ENCODE measurements at regions not wholly inside any gene's neighbourhood (a gene's known extent, or its start where the extent isn't known, plus 50 kb on each side); places are given as distances from the start of the nearest gene placed in this dataset.

DNA sequence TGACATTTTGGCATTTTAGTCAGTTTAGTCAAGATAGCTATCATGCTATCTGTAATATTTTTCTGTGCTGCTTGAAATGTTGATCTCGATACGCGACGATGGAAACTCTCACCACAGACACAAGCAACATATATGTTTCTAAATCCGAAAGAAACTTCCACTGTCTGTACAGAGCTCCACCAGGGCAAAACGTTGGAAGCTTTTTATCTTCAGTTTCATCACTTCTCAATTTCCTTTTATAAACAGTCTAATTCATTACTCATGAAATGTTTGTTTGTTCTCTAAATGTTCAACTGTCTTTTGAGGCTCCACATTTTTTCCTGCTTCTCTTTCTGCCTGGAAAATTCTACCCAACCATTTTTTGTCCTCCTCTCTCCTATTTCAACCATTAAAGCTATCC, 737.6 kb downstream of the SLC16A7 start:
- no peak overlapping the region for H3K4me3 Mint-ChIP-seq

DNA sequence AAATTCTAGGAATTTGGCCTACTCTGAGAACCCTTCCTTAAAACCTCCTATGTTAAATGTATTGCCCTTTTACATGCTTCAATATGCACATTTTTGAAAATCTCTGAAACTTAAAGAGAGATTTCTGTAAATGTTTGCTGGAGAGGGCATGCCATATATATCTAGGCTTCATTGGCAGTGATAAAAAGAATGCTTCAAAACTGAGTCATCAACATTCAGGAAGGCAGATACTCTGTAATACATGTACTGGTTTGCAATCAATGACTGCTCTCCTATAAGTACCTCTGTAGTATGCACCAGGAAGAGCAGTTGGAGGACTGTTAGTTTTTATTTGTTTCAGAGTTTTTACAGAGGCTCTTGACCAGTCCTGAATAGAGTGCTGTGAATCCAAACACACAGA, 739.9 kb downstream of the SLC16A7 start:
- TF ChIP-seq, protein P1, sequence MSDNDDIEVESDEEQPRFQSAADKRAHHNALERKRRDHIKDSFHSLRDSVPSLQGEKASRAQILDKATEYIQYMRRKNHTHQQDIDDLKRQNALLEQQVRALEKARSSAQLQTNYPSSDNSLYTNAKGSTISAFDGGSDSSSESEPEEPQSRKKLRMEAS (CRISPR knock-in tag; IDR thresholded peaks at IDR 0.05) = no peak
- TF ChIP-seq ZNF416 (CRISPR knock-in tag; IDR thresholded peaks at IDR 0.05) (no peak), JAZF1 (CRISPR knock-in tag; IDR thresholded peaks at IDR 0.05) (no peak), ESRRA (CRISPR knock-in tag; IDR thresholded peaks at IDR 0.05; ENCODE audit: borderline replicate concordance) (no peak), NR2C2 (CRISPR knock-in tag; IDR thresholded peaks at IDR 0.05) (no peak)
- TF ChIP-seq, protein P2, sequence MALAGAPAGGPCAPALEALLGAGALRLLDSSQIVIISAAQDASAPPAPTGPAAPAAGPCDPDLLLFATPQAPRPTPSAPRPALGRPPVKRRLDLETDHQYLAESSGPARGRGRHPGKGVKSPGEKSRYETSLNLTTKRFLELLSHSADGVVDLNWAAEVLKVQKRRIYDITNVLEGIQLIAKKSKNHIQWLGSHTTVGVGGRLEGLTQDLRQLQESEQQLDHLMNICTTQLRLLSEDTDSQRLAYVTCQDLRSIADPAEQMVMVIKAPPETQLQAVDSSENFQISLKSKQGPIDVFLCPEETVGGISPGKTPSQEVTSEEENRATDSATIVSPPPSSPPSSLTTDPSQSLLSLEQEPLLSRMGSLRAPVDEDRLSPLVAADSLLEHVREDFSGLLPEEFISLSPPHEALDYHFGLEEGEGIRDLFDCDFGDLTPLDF (CRISPR knock-in tag; IDR thresholded peaks at IDR 0.05) = no peak
- TF ChIP-seq, protein P3, sequence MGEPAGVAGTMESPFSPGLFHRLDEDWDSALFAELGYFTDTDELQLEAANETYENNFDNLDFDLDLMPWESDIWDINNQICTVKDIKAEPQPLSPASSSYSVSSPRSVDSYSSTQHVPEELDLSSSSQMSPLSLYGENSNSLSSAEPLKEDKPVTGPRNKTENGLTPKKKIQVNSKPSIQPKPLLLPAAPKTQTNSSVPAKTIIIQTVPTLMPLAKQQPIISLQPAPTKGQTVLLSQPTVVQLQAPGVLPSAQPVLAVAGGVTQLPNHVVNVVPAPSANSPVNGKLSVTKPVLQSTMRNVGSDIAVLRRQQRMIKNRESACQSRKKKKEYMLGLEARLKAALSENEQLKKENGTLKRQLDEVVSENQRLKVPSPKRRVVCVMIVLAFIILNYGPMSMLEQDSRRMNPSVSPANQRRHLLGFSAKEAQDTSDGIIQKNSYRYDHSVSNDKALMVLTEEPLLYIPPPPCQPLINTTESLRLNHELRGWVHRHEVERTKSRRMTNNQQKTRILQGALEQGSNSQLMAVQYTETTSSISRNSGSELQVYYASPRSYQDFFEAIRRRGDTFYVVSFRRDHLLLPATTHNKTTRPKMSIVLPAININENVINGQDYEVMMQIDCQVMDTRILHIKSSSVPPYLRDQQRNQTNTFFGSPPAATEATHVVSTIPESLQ (CRISPR knock-in tag; IDR thresholded peaks at IDR 0.05) = no peak
- Mint-ChIP-seq H3K36me3 (no peaks in the 10 kb centered on the region), H3K27ac (no peak overlapping the region), H3K4me1 (0 out of 2 replicates have a peak, but pooled peaks cover 2% of the 10 kb centered on the region), H3K27me3 (ENCODE audit: low read depth) (no peaks in the 10 kb centered on the region), H3K9me3 (no peaks in the 10 kb centered on the region), H3K4me3 (no peak overlapping the region)
- ChIA-PET POLR2A (no interaction called here), CTCF (no interaction called here)
- ATAC-seq (peak; percentile 44; the same call in 1 of the 2 replicates), DNase-seq (ENCODE audit: low spot score) (no peak)

More for the DNA sequence above, 737.6 kb downstream of the SLC16A7 start:
- TF ChIP-seq, protein P4, sequence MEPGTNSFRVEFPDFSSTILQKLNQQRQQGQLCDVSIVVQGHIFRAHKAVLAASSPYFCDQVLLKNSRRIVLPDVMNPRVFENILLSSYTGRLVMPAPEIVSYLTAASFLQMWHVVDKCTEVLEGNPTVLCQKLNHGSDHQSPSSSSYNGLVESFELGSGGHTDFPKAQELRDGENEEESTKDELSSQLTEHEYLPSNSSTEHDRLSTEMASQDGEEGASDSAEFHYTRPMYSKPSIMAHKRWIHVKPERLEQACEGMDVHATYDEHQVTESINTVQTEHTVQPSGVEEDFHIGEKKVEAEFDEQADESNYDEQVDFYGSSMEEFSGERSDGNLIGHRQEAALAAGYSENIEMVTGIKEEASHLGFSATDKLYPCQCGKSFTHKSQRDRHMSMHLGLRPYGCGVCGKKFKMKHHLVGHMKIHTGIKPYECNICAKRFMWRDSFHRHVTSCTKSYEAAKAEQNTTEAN (CRISPR knock-in tag; IDR thresholded peaks at IDR 0.05) = no peak
- TF ChIP-seq, protein P5, sequence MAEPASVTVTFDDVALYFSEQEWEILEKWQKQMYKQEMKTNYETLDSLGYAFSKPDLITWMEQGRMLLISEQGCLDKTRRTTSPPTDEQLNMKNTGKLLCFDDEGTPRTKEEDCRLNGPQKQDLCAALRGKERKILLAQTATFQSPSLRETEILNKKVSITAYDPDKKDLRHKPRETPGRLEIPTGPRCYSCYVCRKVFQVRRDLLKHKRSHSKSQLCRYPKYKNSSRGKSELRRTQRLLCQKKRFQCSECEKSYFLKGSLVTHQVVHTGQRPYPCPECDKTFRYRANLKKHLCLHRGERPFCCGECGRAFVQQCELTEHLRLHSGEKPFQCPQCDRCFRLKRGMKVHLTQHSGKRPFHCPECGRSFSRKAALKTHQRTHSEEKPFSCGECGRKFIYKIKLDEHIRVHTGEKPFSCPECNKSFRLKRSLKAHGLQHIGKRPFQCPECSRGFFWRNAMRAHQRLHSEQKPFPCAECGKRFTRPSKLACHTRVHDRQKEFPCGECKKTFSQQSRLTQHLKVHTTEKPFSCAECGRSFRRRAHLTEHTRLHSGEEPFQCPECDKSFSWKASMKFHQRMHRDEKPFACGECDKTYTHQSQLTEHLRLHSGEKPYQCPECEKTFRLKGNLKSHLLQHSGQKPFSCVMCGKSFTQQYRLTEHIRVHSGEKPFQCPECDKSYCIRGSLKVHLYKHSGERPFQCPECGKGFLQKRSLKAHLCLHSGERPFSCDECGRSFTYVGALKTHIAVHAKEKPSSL (CRISPR knock-in tag; conservative IDR thresholded peaks at IDR 0.05) = no peak
- TF ChIP-seq ZBTB21 (CRISPR knock-in tag; IDR thresholded peaks at IDR 0.05; ENCODE audit: borderline replicate concordance) (no peak), ZNF263 (CRISPR knock-in tag; IDR thresholded peaks at IDR 0.05; ENCODE audit: low read depth) (no peak), ZNF138 (CRISPR knock-in tag; conservative IDR thresholded peaks at IDR 0.05) (no peak), GTF2I (CRISPR knock-in tag; conservative IDR thresholded peaks at IDR 0.05) (no peak), FOXK1 (CRISPR knock-in tag; IDR thresholded peaks at IDR 0.05) (no peak), SMAD3 (CRISPR knock-in tag; IDR thresholded peaks at IDR 0.05; ENCODE audit: borderline replicate concordance) (no peak), MXD4 (CRISPR knock-in tag; IDR thresholded peaks at IDR 0.05; ENCODE audit: borderline replicate concordance) (no peak)
- TF ChIP-seq, protein P6, sequence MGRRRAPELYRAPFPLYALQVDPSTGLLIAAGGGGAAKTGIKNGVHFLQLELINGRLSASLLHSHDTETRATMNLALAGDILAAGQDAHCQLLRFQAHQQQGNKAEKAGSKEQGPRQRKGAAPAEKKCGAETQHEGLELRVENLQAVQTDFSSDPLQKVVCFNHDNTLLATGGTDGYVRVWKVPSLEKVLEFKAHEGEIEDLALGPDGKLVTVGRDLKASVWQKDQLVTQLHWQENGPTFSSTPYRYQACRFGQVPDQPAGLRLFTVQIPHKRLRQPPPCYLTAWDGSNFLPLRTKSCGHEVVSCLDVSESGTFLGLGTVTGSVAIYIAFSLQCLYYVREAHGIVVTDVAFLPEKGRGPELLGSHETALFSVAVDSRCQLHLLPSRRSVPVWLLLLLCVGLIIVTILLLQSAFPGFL (CRISPR knock-in tag; IDR thresholded peaks at IDR 0.05; ENCODE audit: borderline replicate concordance) = no peak
- TF ChIP-seq, protein P7, sequence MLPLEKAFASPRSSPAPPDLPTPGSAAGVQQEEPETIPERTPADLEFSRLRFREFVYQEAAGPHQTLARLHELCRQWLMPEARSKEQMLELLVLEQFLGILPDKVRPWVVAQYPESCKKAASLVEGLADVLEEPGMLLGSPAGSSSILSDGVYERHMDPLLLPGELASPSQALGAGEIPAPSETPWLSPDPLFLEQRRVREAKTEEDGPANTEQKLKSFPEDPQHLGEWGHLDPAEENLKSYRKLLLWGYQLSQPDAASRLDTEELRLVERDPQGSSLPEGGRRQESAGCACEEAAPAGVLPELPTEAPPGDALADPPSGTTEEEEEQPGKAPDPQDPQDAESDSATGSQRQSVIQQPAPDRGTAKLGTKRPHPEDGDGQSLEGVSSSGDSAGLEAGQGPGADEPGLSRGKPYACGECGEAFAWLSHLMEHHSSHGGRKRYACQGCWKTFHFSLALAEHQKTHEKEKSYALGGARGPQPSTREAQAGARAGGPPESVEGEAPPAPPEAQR (CRISPR knock-in tag; IDR thresholded peaks at IDR 0.05) = no peak
- TF ChIP-seq, protein P8, sequence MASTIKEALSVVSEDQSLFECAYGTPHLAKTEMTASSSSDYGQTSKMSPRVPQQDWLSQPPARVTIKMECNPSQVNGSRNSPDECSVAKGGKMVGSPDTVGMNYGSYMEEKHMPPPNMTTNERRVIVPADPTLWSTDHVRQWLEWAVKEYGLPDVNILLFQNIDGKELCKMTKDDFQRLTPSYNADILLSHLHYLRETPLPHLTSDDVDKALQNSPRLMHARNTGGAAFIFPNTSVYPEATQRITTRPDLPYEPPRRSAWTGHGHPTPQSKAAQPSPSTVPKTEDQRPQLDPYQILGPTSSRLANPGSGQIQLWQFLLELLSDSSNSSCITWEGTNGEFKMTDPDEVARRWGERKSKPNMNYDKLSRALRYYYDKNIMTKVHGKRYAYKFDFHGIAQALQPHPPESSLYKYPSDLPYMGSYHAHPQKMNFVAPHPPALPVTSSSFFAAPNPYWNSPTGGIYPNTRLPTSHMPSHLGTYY (CRISPR knock-in tag; IDR thresholded peaks at IDR 0.05) = no peak
- no peak overlapping the region for H3K27ac Mint-ChIP-seq
- no peaks in the 10 kb centered on the region for H3K36me3 Mint-ChIP-seq
- 0 out of 2 replicates have a peak, but pooled peaks cover 2% of the 10 kb centered on the region for H3K4me1 Mint-ChIP-seq
- ATAC-seq (no peak), DNase-seq (ENCODE audit: low spot score) (no peak)
- H3K27me3 Mint-ChIP-seq (ENCODE audit: low read depth) = no peaks in the 10 kb centered on the region
- H3K9me3 Mint-ChIP-seq = no peaks in the 10 kb centered on the region
- ChIA-PET CTCF (no interaction called here), POLR2A (no interaction called here)
